GM12878 (cell line): ENCODE measurements at regions not wholly inside any gene's neighbourhood (a gene's known extent, or its start where the extent isn't known, plus 50 kb on each side); places are given as distances from the start of the nearest gene placed in this dataset.

ENCODE experiments used
- ATAC-seq: fragments of 200-7000 bp; cut with Tn5 transposase; 3 replicates; pipeline ENCODE4 v1.9.1; 2020; ENCODE audit warnings: mild to moderate bottlenecking, moderate library complexity
- BruUV-seq: library from RNA; stranded (reverse); fragments of 400-500 nt; replicated peaks from 2 replicates; lab custom pipeline; 2021; lab: Mats Ljungman, UMichigan
- CTCF ChIA-PET: fragments of 300-600 bp; sonication (Branson Sonifier 250); formaldehyde crosslinking; extraction: SDS; loops from one replicate; lab custom pipeline; 2021; ENCODE audit warnings: inconsistent platforms; lab: Yijun Ruan, JAX
- POLR2A ChIA-PET: fragments of 350-600 bp; formaldehyde crosslinking; extraction: SDS; loops from one replicate; lab custom pipeline; 2021; ENCODE audit warnings: inconsistent platforms; lab: Charles Lee
- RAD21 ChIA-PET: fragments of 300-600 bp; sonication (Branson Sonifier 250); formaldehyde crosslinking; loops from one replicate; lab custom pipeline; 2023; ENCODE audit warnings: antibody characterized with exemption; ENCODE audit not compliant: unreplicated experiment; lab: Charles Lee
- SMC1A ChIA-PET: fragments of 300-600 bp; sonication (Branson Sonifier 250); formaldehyde crosslinking; loops from one replicate; lab custom pipeline; 2023; ENCODE audit not compliant: unreplicated experiment, uncharacterized antibody; lab: Charles Lee
- DNase-seq: peaks from one replicate; pipeline ENCODE4 v3.0.0-alpha.2; 2011; ENCODE audit warnings: low read depth, low spot score
- FAIRE-seq: peaks from 3 replicates; lab custom pipeline; 2011; peaks lifted over from hg19 to GRCh38; lab: Jason Lieb, UNC
- H2AFZ ChIP-seq: 2 replicates; pipeline ENCODE4 v1.6.0; 2011; ENCODE audit warnings: low read depth, low read length, control low read depth; ENCODE audit not compliant: control insufficient read depth
- H3K27ac ChIP-seq: 2 replicates; pipeline ENCODE4 v1.5.1; 2011; ENCODE audit warnings: control low read depth; ENCODE audit not compliant: control insufficient read depth, insufficient read depth
- H3K27me3 ChIP-seq, 2 experiments: replicated peaks in 1 of 2; 2 replicates each; pipeline versions ENCODE4 v1.6.0 to v1.6.1; 2011; ENCODE audit warnings: low read length in 1 of 2; ENCODE audit not compliant: control insufficient read depth in 2 of 2, insufficient read depth in 2 of 2
- H3K36me3 ChIP-seq, 2 experiments: 2 replicates each; pipeline ENCODE4 v1.5.1; 2011; ENCODE audit warnings: low read length in 1 of 2; ENCODE audit not compliant: control insufficient read depth in 2 of 2, insufficient read depth in 2 of 2
- H3K4me1 ChIP-seq: 2 replicates; pipeline ENCODE4 v1.6.1; 2011; ENCODE audit warnings: mild to moderate bottlenecking, low read length, moderate library complexity, mixed read lengths; ENCODE audit not compliant: control insufficient read depth, insufficient read depth
- H3K4me2 ChIP-seq: 2 replicates; pipeline ENCODE4 v1.6.0; 2011; ENCODE audit warnings: control low read depth; ENCODE audit not compliant: control insufficient read depth, insufficient read depth
- H3K4me3 ChIP-seq: fragments of 200-600 bp; sonication (generic); 2 replicates; pipeline ENCODE4 v1.5.1; 2016
- H3K79me2 ChIP-seq: 2 replicates; pipeline ENCODE4 v1.6.0; 2011; ENCODE audit warnings: low read length; ENCODE audit not compliant: control insufficient read depth, insufficient read depth
- H3K9ac ChIP-seq: 2 replicates; pipeline ENCODE4 v1.8.0; 2011; ENCODE audit warnings: low read length, control low read depth, mixed read lengths; ENCODE audit not compliant: control insufficient read depth, insufficient read depth
- H3K9me3 ChIP-seq: replicated peaks from 3 replicates; pipeline ENCODE4 v1.5.1; 2011; ENCODE audit warnings: mild to moderate bottlenecking, low read length; ENCODE audit not compliant: control insufficient read depth, insufficient read depth
- H4K20me1 ChIP-seq: 2 replicates; pipeline ENCODE4 v1.6.0; 2011; ENCODE audit not compliant: control insufficient read depth, insufficient read depth
- ATF7 ChIP-seq: fragments of 450-650 bp; IDR thresholded peaks from 2 replicates; pipeline ENCODE4 v1.6.1; 2016; ENCODE audit warnings: low read depth, mild to moderate bottlenecking
- CHD1 ChIP-seq: IDR thresholded peaks from 2 replicates; pipeline ENCODE4 v1.6.1; 2012; ENCODE audit warnings: low read depth, low read length, improper control_type of control experiment
- CHD4 ChIP-seq: fragments of 200-600 bp; sonication (generic); IDR thresholded peaks from 2 replicates; pipeline ENCODE4 v1.6.1; 2016; ENCODE audit warnings: mild to moderate bottlenecking
- GABPA ChIP-seq: IDR thresholded peaks from 2 replicates; pipeline ENCODE4 v1.6.1; 2014; ENCODE audit warnings: antibody characterized with exemption, low read depth, mild to moderate bottlenecking, inconsistent platforms
- JUNB ChIP-seq: IDR thresholded peaks from 2 replicates; pipeline ENCODE4 v1.6.1; 2016; ENCODE audit warnings: antibody characterized with exemption, mild to moderate bottlenecking
- MEF2A ChIP-seq: IDR thresholded peaks from 2 replicates; pipeline ENCODE4 v1.6.1; 2011; ENCODE audit warnings: low read depth, mild to moderate bottlenecking, low read length, moderate library complexity; ENCODE audit not compliant: insufficient read depth
- RCOR1 ChIP-seq: conservative IDR thresholded peaks from 2 replicates; pipeline ENCODE4 v1.6.1; 2012; ENCODE audit warnings: low read depth, low read length, improper control_type of control experiment
- REST ChIP-seq: IDR thresholded peaks from 2 replicates; pipeline ENCODE4 v1.6.1; 2012; ENCODE audit warnings: mild to moderate bottlenecking, low read depth, low read length
- SREBF2 ChIP-seq: IDR thresholded peaks from 2 replicates; pipeline ENCODE4 v1.6.1; 2012; ENCODE audit warnings: mild to moderate bottlenecking, low read length
- YBX1 ChIP-seq: fragments of 450-650 bp; IDR thresholded peaks from 2 replicates; pipeline ENCODE4 v1.6.1; 2016; ENCODE audit warnings: antibody characterized with exemption
- YY1 ChIP-seq: IDR thresholded peaks from 2 replicates; pipeline ENCODE4 v1.6.1; 2011; ENCODE audit warnings: low read depth, mild to moderate bottlenecking, low read length
- ZBTB40 ChIP-seq: fragments of 450-650 bp; IDR thresholded peaks from 2 replicates; pipeline ENCODE4 v1.6.1; 2016; ENCODE audit warnings: mild to moderate bottlenecking, moderate library complexity, borderline replicate concordance
- ZNF622 ChIP-seq: fragments of 450-650 bp; IDR thresholded peaks from 2 replicates; pipeline ENCODE4 v1.6.1; 2017; ENCODE audit warnings: mild to moderate bottlenecking, inconsistent platforms
- WGBS: methylation state at CpG from one replicate; pipeline ENCODE4 v1.1.6; 2016; ENCODE audit warnings: low lambda C conversion rate; ENCODE audit not compliant: insufficient replicate concordance, insufficient coverage; ENCODE audit errors: missing lambda C conversion rate; 5-methylcytosine and 5-hydroxymethylcytosine counted together
- in situ Hi-C: fragments of 300-500 bp; cut with MboI; formaldehyde crosslinking; loops from 9 replicates; pipeline ENCODE4 v1.14.3; 2018; ENCODE audit warnings: mixed read lengths
- intact Hi-C: fragments of 100-400 bp; cut with micrococcal nuclease; formaldehyde crosslinking; loops from one replicate; pipeline ENCODE4 v1.14.2; 2022; ENCODE audit not compliant: unreplicated experiment
- TF ChIP-seq, protein P1 (sequence below): fragments of 450-650 bp; IDR thresholded peaks from 2 replicates; pipeline ENCODE4 v1.6.1; 2017; ENCODE audit warnings: mild to moderate bottlenecking, moderate library complexity

GRCh38 chr20:26208296-26209091, 511.8 kb upstream of the ZNF337 start:
- SMC1A ChIA-PET = no interaction called here
- H3K4me3 ChIP-seq = no peak overlapping the region
- TF ChIP-seq CHD4 = no peak
- TF ChIP-seq JUNB = no peak
- TF ChIP-seq ATF7 = no peak
- TF ChIP-seq ZBTB40 = no peak
- no peak for TF ChIP-seq YBX1
- TF ChIP-seq SREBF2 = no peak
- no peak for TF ChIP-seq GABPA
- TF ChIP-seq, protein P1, sequence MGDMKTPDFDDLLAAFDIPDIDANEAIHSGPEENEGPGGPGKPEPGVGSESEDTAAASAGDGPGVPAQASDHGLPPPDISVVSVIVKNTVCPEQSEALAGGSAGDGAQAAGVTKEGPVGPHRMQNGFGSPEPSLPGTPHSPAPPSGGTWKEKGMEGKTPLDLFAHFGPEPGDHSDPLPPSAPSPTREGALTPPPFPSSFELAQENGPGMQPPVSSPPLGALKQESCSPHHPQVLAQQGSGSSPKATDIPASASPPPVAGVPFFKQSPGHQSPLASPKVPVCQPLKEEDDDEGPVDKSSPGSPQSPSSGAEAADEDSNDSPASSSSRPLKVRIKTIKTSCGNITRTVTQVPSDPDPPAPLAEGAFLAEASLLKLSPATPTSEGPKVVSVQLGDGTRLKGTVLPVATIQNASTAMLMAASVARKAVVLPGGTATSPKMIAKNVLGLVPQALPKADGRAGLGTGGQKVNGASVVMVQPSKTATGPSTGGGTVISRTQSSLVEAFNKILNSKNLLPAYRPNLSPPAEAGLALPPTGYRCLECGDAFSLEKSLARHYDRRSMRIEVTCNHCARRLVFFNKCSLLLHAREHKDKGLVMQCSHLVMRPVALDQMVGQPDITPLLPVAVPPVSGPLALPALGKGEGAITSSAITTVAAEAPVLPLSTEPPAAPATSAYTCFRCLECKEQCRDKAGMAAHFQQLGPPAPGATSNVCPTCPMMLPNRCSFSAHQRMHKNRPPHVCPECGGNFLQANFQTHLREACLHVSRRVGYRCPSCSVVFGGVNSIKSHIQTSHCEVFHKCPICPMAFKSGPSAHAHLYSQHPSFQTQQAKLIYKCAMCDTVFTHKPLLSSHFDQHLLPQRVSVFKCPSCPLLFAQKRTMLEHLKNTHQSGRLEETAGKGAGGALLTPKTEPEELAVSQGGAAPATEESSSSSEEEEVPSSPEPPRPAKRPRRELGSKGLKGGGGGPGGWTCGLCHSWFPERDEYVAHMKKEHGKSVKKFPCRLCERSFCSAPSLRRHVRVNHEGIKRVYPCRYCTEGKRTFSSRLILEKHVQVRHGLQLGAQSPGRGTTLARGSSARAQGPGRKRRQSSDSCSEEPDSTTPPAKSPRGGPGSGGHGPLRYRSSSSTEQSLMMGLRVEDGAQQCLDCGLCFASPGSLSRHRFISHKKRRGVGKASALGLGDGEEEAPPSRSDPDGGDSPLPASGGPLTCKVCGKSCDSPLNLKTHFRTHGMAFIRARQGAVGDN = no peak
- TF ChIP-seq ZNF622 = no peak
- TF ChIP-seq REST = no peak
- no peak for TF ChIP-seq MEF2A
- TF ChIP-seq YY1 = no peak
- TF ChIP-seq RCOR1 = no peak
- TF ChIP-seq CHD1 = no peak

More at GRCh38 chr20:26208296-26209091, 511.8 kb upstream of the ZNF337 start:
- no peak for FAIRE-seq
- no peak for ATAC-seq
- RAD21 ChIA-PET = no interaction called here
- Histone ChIP-seq H3K79me2 (no peaks in the 10 kb centered on the region), H3K4me2 (no peak overlapping the region), H3K36me3 (no peaks in the 10 kb centered on the region), H2AFZ (no peak overlapping the region), H3K9me3 (no peaks in the 10 kb centered on the region; the same call in 2 of the 3 replicates), H3K4me1 (no peaks in the 10 kb centered on the region), H3K27ac (no peak overlapping the region), H4K20me1 (no peaks in the 10 kb centered on the region), H3K27me3 (no peaks in the 10 kb centered on the region), H3K9ac (no peak overlapping the region)
- 79% methylated on average over 63 of the region's 91 CpGs for WGBS
- intact Hi-C loops = no loop called here
- no peak for DNase-seq
- in situ Hi-C loops = no loop called here
- CTCF ChIA-PET = no interaction called here
- POLR2A ChIA-PET = no interaction called here
- no TSS peak for BruUV-seq
